ENCODE measurements at regions not wholly inside any gene's neighbourhood (a gene's known extent, or its start where the extent isn't known, plus 50 kb on each side); places are given as distances from the start of the nearest gene placed in this dataset.

- intact Hi-C loops (cut with micrococcal nuclease; ENCODE audit: unreplicated experiment): no loop called here
- Histone ChIP-seq H3K27ac (ENCODE audit: extremely low read length, insufficient read depth, low read length) (no peak overlapping the region), H3K9ac (ENCODE audit: insufficient read depth, low read depth, low read length) (no peak overlapping the region), H3K4me3 (replicated peaks in 1 of 3; ENCODE audit: insufficient read depth in 1 of 3, low read depth in 2 of 3, low read length in 3 of 3) (no peak overlapping the region), H3K79me2 (ENCODE audit: insufficient read depth, low read length) (no peaks in the 10 kb centered on the region), H4K20me1 (ENCODE audit: insufficient read depth, low read length) (no peaks in the 10 kb centered on the region), H3K36me3 (replicated peaks in 1 of 2; ENCODE audit: control insufficient read depth in 1 of 2, insufficient read depth in 2 of 2, low read length in 2 of 2) (no peaks in the 10 kb centered on the region), H3K27me3 (ENCODE audit: control insufficient read depth in 1 of 2, insufficient read depth in 2 of 2, low read length in 2 of 2) (peaks cover 0 to 1% of the 10 kb centered on the region in 2 experiments; a peak in 1 of 5 replicates), H3K4me2 (ENCODE audit: low read depth, low read length) (no peak overlapping the region), H2AFZ (ENCODE audit: low read length) (no peak overlapping the region), H3K9me3 (ENCODE audit: low read length) (no peaks in the 10 kb centered on the region), H3K4me1 (ENCODE audit: insufficient read depth, low read length) (no peaks in the 10 kb centered on the region)
- no peak for ATAC-seq
- in situ Hi-C loops (cut with HindIII; ENCODE audit: extremely low pct_ligation_motif_present, low pct_unique_long_range_greater_than_20kb): no loop called here
- ChIA-PET CTCF (ENCODE audit: low intra/inter-chr PET ratio, low total read pairs) (no interaction called here), POLR2A (no interaction called here)
- BruUV-seq (replicated peaks): no TSS peak
- 29% methylated on average over 10 of the region's 10 CpGs for WGBS (ENCODE audit: low lambda C conversion rate)
- no peak for FAIRE-seq
- TF ChIP-seq ZNF382 (CRISPR knock-in tag; IDR thresholded peaks at IDR 0.05; ENCODE audit: borderline replicate concordance) (no peak), ZNF17 (CRISPR knock-in tag; IDR thresholded peaks at IDR 0.05) (no peak)
- no peak for DNase-seq (ENCODE audit: low spot score)
Observed at GRCh38 chr1:67919274-67920072, 86.2 kb upstream of the GNG12 start.

- ATAC-seq (no peak), DNase-seq (ENCODE audit: low spot score) (no peak), FAIRE-seq (no peak)
- TF ChIP-seq ZNF788 (CRISPR knock-in tag; IDR thresholded peaks at IDR 0.05; ENCODE audit: borderline replicate concordance) (no peak), ZBTB21 (CRISPR knock-in tag; IDR thresholded peaks at IDR 0.05) (no peak), ZNF12 (CRISPR knock-in tag; IDR thresholded peaks at IDR 0.05) (no peak), TGIF2 (CRISPR knock-in tag; IDR thresholded peaks at IDR 0.05) (no peak), ARHGAP35 (CRISPR knock-in tag; IDR thresholded peaks at IDR 0.05; ENCODE audit: borderline replicate concordance) (no peak), GABPB1 (CRISPR knock-in tag; IDR thresholded peaks at IDR 0.05) (no peak), SUZ12 (IDR thresholded peaks at IDR 0.05; ENCODE audit: low read depth, low read length) (no peak), ZNF234 (CRISPR knock-in tag; conservative IDR thresholded peaks at IDR 0.05) (no peak), MTA1 (CRISPR knock-in tag; IDR thresholded peaks at IDR 0.05; ENCODE audit: borderline replicate concordance) (no peak)
- 49% methylated on average over 2 of the region's 2 CpGs for WGBS (ENCODE audit: low lambda C conversion rate)
- Histone ChIP-seq H3K4me1 (ENCODE audit: insufficient read depth, low read length) (no peaks in the 10 kb centered on the region), H3K4me2 (ENCODE audit: low read depth, low read length) (no peak overlapping the region), H3K36me3 (replicated peaks in 1 of 2; ENCODE audit: control insufficient read depth in 1 of 2, insufficient read depth in 2 of 2, low read length in 2 of 2) (no peaks in the 10 kb centered on the region), H2AFZ (ENCODE audit: low read length) (no peak overlapping the region), H3K9me3 (ENCODE audit: low read length) (no peaks in the 10 kb centered on the region), H3K27me3 (ENCODE audit: control insufficient read depth in 1 of 2, insufficient read depth in 2 of 2, low read length in 2 of 2) (peaks cover 0 to 1% of the 10 kb centered on the region in 2 experiments; a peak in 1 of 5 replicates), H3K79me2 (ENCODE audit: insufficient read depth, low read length) (no peaks in the 10 kb centered on the region), H3K27ac (ENCODE audit: extremely low read length, insufficient read depth, low read length) (no peak overlapping the region), H3K9ac (ENCODE audit: insufficient read depth, low read depth, low read length) (no peak overlapping the region), H3K4me3 (replicated peaks in 1 of 3; ENCODE audit: insufficient read depth in 1 of 3, low read depth in 2 of 3, low read length in 3 of 3) (no peak overlapping the region), H4K20me1 (ENCODE audit: insufficient read depth, low read length) (no peaks in the 10 kb centered on the region)
- ChIA-PET POLR2A (no interaction called here), CTCF (ENCODE audit: low intra/inter-chr PET ratio, low total read pairs) (no interaction called here)
- intact Hi-C loops (cut with micrococcal nuclease; ENCODE audit: unreplicated experiment) (no loop called here), in situ Hi-C loops (cut with HindIII; ENCODE audit: extremely low pct_ligation_motif_present, low pct_unique_long_range_greater_than_20kb) (no loop called here)
- BruUV-seq (replicated peaks): no TSS peak
Observed at GRCh38 chr1:67918067-67918466, 84.8 kb upstream of the GNG12 start.
